ENCODE measurements at regions not wholly inside any gene's neighbourhood (a gene's known extent, or its start where the extent isn't known, plus 50 kb on each side); places are given as distances from the start of the nearest gene placed in this dataset.

DNA sequence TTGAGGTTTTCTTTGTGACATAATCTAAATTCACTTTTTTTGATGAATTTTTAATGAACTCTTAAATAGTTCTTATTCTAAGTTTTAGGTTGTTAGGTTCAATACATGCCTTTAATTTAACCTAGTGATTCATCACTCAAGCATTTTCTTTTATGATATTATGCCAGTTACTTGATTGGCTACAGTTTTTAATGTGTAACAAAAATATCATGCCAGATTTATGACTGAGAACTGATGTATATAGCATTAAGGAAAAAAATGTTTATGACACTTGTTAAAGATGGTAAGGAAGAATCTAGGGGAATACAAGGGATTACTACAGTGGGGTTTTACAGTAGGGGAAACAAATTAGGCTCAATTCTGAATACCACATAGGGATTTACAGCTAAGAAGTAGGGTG lies 103.1 kb downstream of the VGLL3 start:
- TF ChIP-seq, protein P1, sequence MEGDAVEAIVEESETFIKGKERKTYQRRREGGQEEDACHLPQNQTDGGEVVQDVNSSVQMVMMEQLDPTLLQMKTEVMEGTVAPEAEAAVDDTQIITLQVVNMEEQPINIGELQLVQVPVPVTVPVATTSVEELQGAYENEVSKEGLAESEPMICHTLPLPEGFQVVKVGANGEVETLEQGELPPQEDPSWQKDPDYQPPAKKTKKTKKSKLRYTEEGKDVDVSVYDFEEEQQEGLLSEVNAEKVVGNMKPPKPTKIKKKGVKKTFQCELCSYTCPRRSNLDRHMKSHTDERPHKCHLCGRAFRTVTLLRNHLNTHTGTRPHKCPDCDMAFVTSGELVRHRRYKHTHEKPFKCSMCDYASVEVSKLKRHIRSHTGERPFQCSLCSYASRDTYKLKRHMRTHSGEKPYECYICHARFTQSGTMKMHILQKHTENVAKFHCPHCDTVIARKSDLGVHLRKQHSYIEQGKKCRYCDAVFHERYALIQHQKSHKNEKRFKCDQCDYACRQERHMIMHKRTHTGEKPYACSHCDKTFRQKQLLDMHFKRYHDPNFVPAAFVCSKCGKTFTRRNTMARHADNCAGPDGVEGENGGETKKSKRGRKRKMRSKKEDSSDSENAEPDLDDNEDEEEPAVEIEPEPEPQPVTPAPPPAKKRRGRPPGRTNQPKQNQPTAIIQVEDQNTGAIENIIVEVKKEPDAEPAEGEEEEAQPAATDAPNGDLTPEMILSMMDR (IDR thresholded peaks at IDR 0.05; ENCODE audit: low read length): no peak
- TF ChIP-seq EZH2phosphoT487 (IDR thresholded peaks at IDR 0.05; ENCODE audit: low read length): no peak
